Neural cell (in vitro differentiated cells): ENCODE measurements at regions not wholly inside any gene's neighbourhood (a gene's known extent, or its start where the extent isn't known, plus 50 kb on each side); places are given as distances from the start of the nearest gene placed in this dataset.

Source experiments
- H2AFZ ChIP-seq: fragments of 200-600, 300-800 bp; sonication (generic), shearing (Covaris generic); 2 replicates; pipeline ENCODE4 v1.6.0; 2014; ENCODE audit warnings: low read depth, mild to moderate bottlenecking, antibody characterized with exemption, low read length, moderate library complexity
- H3F3A ChIP-seq: fragments of 200-600 bp; shearing (Covaris generic); 2 replicates; pipeline ENCODE4 v1.6.1; 2016; ENCODE audit warnings: mild to moderate bottlenecking, moderate library complexity, mixed read lengths, antibody characterized with exemption, low read length; ENCODE audit not compliant: insufficient read depth, poor library complexity, severe bottlenecking
- H3K27ac ChIP-seq: fragments of 200-600, 300-800 bp; sonication (generic), shearing (Covaris generic); 2 replicates; pipeline ENCODE4 v1.5.1; 2014; ENCODE audit warnings: mild to moderate bottlenecking, low read length, moderate library complexity
- H3K27me3 ChIP-seq: fragments of 300-800, 200-600 bp; sonication (generic), shearing (Covaris generic); 2 replicates; pipeline ENCODE4 v1.6.0; 2014; ENCODE audit warnings: mild to moderate bottlenecking, low read depth, low read length, moderate library complexity; ENCODE audit not compliant: insufficient read depth
- H3K36me3 ChIP-seq: fragments of 300-800, 200-600 bp; sonication (generic), shearing (Covaris generic); 2 replicates; pipeline ENCODE4 v1.5.1; 2014; ENCODE audit warnings: mild to moderate bottlenecking, antibody characterized with exemption, low read length, moderate library complexity; ENCODE audit not compliant: insufficient read depth
- H3K4me2 ChIP-seq: fragments of 300-800, 200-600 bp; sonication (generic), shearing (Covaris generic); 2 replicates; pipeline ENCODE4 v1.6.0; 2014; ENCODE audit warnings: mild to moderate bottlenecking, low read length
- H3K4me3 ChIP-seq: fragments of 300-800, 200-600 bp; sonication (generic), shearing (Covaris generic); 2 replicates; pipeline ENCODE4 v1.5.1; 2014; ENCODE audit warnings: mild to moderate bottlenecking, low read length, moderate library complexity
- H3K79me2 ChIP-seq: fragments of 200-600 bp; shearing (Covaris generic); replicated peaks from 2 replicates; pipeline ENCODE4 v1.6.0; 2014; ENCODE audit warnings: mild to moderate bottlenecking, low read length, moderate library complexity; ENCODE audit not compliant: insufficient read depth
- H3K9ac ChIP-seq: fragments of 300-800, 200-600 bp; sonication (generic), shearing (Covaris generic); 2 replicates; pipeline ENCODE4 v1.6.1; 2016; ENCODE audit warnings: mild to moderate bottlenecking, low read length, mixed read lengths
- H3K9me2 ChIP-seq: fragments of 200-600 bp; shearing (Covaris generic); 2 replicates; pipeline ENCODE4 v1.6.1; 2016; ENCODE audit warnings: mild to moderate bottlenecking, low read length, mixed read lengths; ENCODE audit not compliant: insufficient read depth
- H3K9me3 ChIP-seq: fragments of 200-600, 300-800 bp; sonication (generic), shearing (Covaris generic); 2 replicates; pipeline ENCODE4 v1.6.1; 2016; ENCODE audit warnings: mild to moderate bottlenecking, mixed run types, low read length, moderate library complexity, mixed read lengths
- H4K20me1 ChIP-seq: fragments of 200-600 bp; shearing (Covaris generic); 2 replicates; pipeline ENCODE4 v1.6.1; 2016; ENCODE audit warnings: mild to moderate bottlenecking, mixed run types; ENCODE audit not compliant: insufficient read depth
- CTCF ChIP-seq: fragments of 450-650 bp; IDR thresholded peaks from 2 replicates; pipeline ENCODE4 v1.5.1; 2014; ENCODE audit warnings: antibody characterized with exemption, mild to moderate bottlenecking, moderate library complexity; ENCODE audit not compliant: poor library complexity, severe bottlenecking
- EP300 ChIP-seq: fragments of 450-650 bp; conservative IDR thresholded peaks from 2 replicates; pipeline ENCODE4 v1.6.1; 2014; ENCODE audit warnings: antibody characterized with exemption, mild to moderate bottlenecking, moderate library complexity; ENCODE audit not compliant: poor library complexity, severe bottlenecking
- EZH2 ChIP-seq: fragments of 200-600, 300-800 bp; shearing (Covaris generic), sonication (generic); IDR thresholded peaks from 2 replicates; pipeline ENCODE4 v1.6.1; 2014; ENCODE audit warnings: antibody characterized with exemption, low read length, borderline replicate concordance, mild to moderate bottlenecking; ENCODE audit not compliant: insufficient read depth, poor library complexity, severe bottlenecking
- MXI1 ChIP-seq: fragments of 450-650 bp; conservative IDR thresholded peaks from 2 replicates; pipeline ENCODE4 v1.6.1; 2014; ENCODE audit warnings: antibody characterized with exemption, mild to moderate bottlenecking; ENCODE audit not compliant: poor library complexity, severe bottlenecking
- RAD21 ChIP-seq: fragments of 450-650 bp; conservative IDR thresholded peaks from 2 replicates; pipeline ENCODE4 v1.6.1; 2014; ENCODE audit warnings: antibody characterized with exemption, mild to moderate bottlenecking, moderate library complexity
- REST ChIP-seq: IDR thresholded peaks from 2 replicates; pipeline ENCODE4 v1.6.1; 2012; ENCODE audit warnings: borderline replicate concordance
- SMC3 ChIP-seq: fragments of 450-650 bp; conservative IDR thresholded peaks from 2 replicates; pipeline ENCODE4 v1.6.1; 2014; ENCODE audit warnings: antibody characterized with exemption, mild to moderate bottlenecking, moderate library complexity; ENCODE audit not compliant: poor library complexity
- TAF1 ChIP-seq: IDR thresholded peaks from 2 replicates; pipeline ENCODE4 v1.6.1; 2012; ENCODE audit warnings: low read depth

- Histone ChIP-seq H3K27me3 (no peaks in the 10 kb centered on the region), H3K9me3 (no peaks in the 10 kb centered on the region), H4K20me1 (no peaks in the 10 kb centered on the region), H3K9me2 (no peaks in the 10 kb centered on the region), H3F3A (no peaks in the 10 kb centered on the region), H3K4me3 (no peak overlapping the region), H3K36me3 (no peaks in the 10 kb centered on the region), H3K79me2 (no peaks in the 10 kb centered on the region), H2AFZ (no peak overlapping the region), H3K9ac (no peak overlapping the region), H3K4me2 (no peak overlapping the region), H3K27ac (no peak overlapping the region)
- TF ChIP-seq CTCF (no peak), REST (no peak), RAD21 (no peak), TAF1 (no peak), EP300 (no peak), MXI1 (no peak), SMC3 (no peak), EZH2 (no peak)
These were observed 1428.0 kb downstream of the PCDH7 start for GRCh38 chr4:32148111-32148666.

GRCh38 chr4:32158961-32159360, 1438.8 kb downstream of the PCDH7 start:
- H2AFZ ChIP-seq = no peak overlapping the region
- no peak for TF ChIP-seq REST
- H3K9ac ChIP-seq = no peak overlapping the region
- H3K79me2 ChIP-seq = no peaks in the 10 kb centered on the region
- no peak overlapping the region for H3K27ac ChIP-seq
- no peaks in the 10 kb centered on the region for H3K36me3 ChIP-seq
- no peaks in the 10 kb centered on the region for H3F3A ChIP-seq
- H3K4me2 ChIP-seq = no peak overlapping the region
- H3K9me3 ChIP-seq = no peaks in the 10 kb centered on the region
- no peaks in the 10 kb centered on the region for H3K27me3 ChIP-seq
- H3K9me2 ChIP-seq = no peaks in the 10 kb centered on the region
- no peaks in the 10 kb centered on the region for H4K20me1 ChIP-seq
- no peak overlapping the region for H3K4me3 ChIP-seq
